Stomach (tissue), 4 donors: ENCODE measurements at regions not wholly inside any gene's neighbourhood (a gene's known extent, or its start where the extent isn't known, plus 50 kb on each side); places are given as distances from the start of the nearest gene placed in this dataset.

Experiments
- POLR2A ChIP-seq, 4 donors: fragments of 450-650 bp; IDR thresholded peaks; one replicate each; pipeline ENCODE4 v1.6.1; 2016; ENCODE audit warnings: antibody characterized with exemption in 4 of 4, control low read depth in 2 of 4, mild to moderate bottlenecking in 1 of 4, moderate library complexity in 1 of 4
- TF ChIP-seq, protein P1 (sequence below), 7 experiments: fragments of 450-650 bp in 4 of 7; fragments of 200-600 bp in 3 of 7; sonication (generic) in 3 of 7; IDR thresholded peaks; one replicate each; pipeline ENCODE4 v1.5.1; 2016 to 2019; ENCODE audit warnings: antibody characterized with exemption in 7 of 7, control low read depth in 2 of 7, mild to moderate bottlenecking in 1 of 7

DNA sequence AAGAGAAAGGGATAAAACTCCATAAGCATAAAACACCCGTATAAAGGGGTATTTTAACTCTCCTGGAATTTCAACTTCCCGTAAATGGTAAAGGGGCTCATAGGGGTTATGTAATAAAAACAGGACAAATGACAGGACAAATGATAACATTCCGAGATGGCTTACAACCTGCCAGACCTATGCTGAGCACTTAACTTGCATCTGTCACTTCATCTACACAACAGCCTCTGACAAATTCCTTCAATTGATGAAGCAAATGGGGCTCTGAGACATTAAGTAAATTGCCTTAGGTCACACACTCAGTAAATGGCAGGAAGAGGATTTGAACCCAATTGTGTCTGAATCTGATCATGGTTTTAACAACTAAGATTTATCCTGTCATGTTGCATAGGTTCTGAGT, 327.6 kb upstream of the SNX7 start:
- TF ChIP-seq POLR2A (IDR thresholded peaks at IDR 0.05), result no peak
- TF ChIP-seq, protein P1, sequence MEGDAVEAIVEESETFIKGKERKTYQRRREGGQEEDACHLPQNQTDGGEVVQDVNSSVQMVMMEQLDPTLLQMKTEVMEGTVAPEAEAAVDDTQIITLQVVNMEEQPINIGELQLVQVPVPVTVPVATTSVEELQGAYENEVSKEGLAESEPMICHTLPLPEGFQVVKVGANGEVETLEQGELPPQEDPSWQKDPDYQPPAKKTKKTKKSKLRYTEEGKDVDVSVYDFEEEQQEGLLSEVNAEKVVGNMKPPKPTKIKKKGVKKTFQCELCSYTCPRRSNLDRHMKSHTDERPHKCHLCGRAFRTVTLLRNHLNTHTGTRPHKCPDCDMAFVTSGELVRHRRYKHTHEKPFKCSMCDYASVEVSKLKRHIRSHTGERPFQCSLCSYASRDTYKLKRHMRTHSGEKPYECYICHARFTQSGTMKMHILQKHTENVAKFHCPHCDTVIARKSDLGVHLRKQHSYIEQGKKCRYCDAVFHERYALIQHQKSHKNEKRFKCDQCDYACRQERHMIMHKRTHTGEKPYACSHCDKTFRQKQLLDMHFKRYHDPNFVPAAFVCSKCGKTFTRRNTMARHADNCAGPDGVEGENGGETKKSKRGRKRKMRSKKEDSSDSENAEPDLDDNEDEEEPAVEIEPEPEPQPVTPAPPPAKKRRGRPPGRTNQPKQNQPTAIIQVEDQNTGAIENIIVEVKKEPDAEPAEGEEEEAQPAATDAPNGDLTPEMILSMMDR (IDR thresholded peaks at IDR 0.05), result no peak
